ENCODE measurements at regions not wholly inside any gene's neighbourhood (a gene's known extent, or its start where the extent isn't known, plus 50 kb on each side); places are given as distances from the start of the nearest gene placed in this dataset.
"Not testable (repeated sequence)": the region's sequence is repeated elsewhere in the genome, so short reads cannot be mapped to it uniquely, and the experiment has no call there.

GRCh38 chr5:33120671-33121070 lies 320.1 kb upstream of the TARS1 start:
- Histone ChIP-seq H3F3A (ENCODE audit: insufficient read depth, low read length) (no peaks in the 10 kb centered on the region), H3K4me1 (ENCODE audit: low read length) (no peaks in the 10 kb centered on the region), H3K9ac (ENCODE audit: low read length) (no peak overlapping the region), H3K27me3 (replicated peaks; ENCODE audit: insufficient read depth, low read length) (no peaks in the 10 kb centered on the region), H4K20me1 (ENCODE audit: insufficient read depth, low read length) (no peaks in the 10 kb centered on the region), H2AFZ (ENCODE audit: low read length) (no peak overlapping the region), H3K27ac (ENCODE audit: low read length) (no peak overlapping the region), H3K9me3 (replicated peaks; ENCODE audit: insufficient read depth, low read length) (no peaks in the 10 kb centered on the region), H3K79me2 (ENCODE audit: low read length) (no peaks in the 10 kb centered on the region), H3K4me3 (ENCODE audit: low read length) (no peak overlapping the region), H3K36me3 (replicated peaks; ENCODE audit: insufficient read depth, low read length) (no peaks in the 10 kb centered on the region), H3K9me2 (replicated peaks; ENCODE audit: insufficient read depth, low read length) (no peaks in the 10 kb centered on the region), H3K4me2 (ENCODE audit: low read depth, low read length) (no peak overlapping the region)
- DNase-seq: no peak
- TF ChIP-seq CTCF (IDR thresholded peaks at IDR 0.05; ENCODE audit: low read length): no peak
- no peak for TF ChIP-seq EZH2phosphoT487 (IDR thresholded peaks at IDR 0.05; ENCODE audit: low read length)
- no peak for TF ChIP-seq EZH2 (optimal IDR thresholded peaks at IDR 0.05; ENCODE audit: low read depth, low read length)

GRCh38 chr5:33129309-33129708 lies 311.5 kb upstream of the TARS1 start:
- no peak overlapping the region for H3K9ac ChIP-seq (ENCODE audit: low read length)
- H3K27ac ChIP-seq (ENCODE audit: low read length): no peak overlapping the region
- H3K9me3 ChIP-seq (replicated peaks; ENCODE audit: insufficient read depth, low read length): no peaks in the 10 kb centered on the region
- no peaks in the 10 kb centered on the region for H4K20me1 ChIP-seq (ENCODE audit: insufficient read depth, low read length)
- no peaks in the 10 kb centered on the region for H3K9me2 ChIP-seq (replicated peaks; ENCODE audit: insufficient read depth, low read length)
- H3K4me1 ChIP-seq (ENCODE audit: low read length): no peaks in the 10 kb centered on the region
- no peak overlapping the region for H3K4me3 ChIP-seq (ENCODE audit: low read length)
- no peaks in the 10 kb centered on the region for H3K79me2 ChIP-seq (ENCODE audit: low read length)
- DNase-seq: no peak
- TF ChIP-seq EZH2phosphoT487 (IDR thresholded peaks at IDR 0.05; ENCODE audit: low read length) (no peak), EZH2 (optimal IDR thresholded peaks at IDR 0.05; ENCODE audit: low read depth, low read length) (no peak), CTCF (IDR thresholded peaks at IDR 0.05; ENCODE audit: low read length) (no peak)
- no peak overlapping the region for H2AFZ ChIP-seq (ENCODE audit: low read length)
- H3F3A ChIP-seq (ENCODE audit: insufficient read depth, low read length): no peaks in the 10 kb centered on the region
- no peaks in the 10 kb centered on the region for H3K36me3 ChIP-seq (replicated peaks; ENCODE audit: insufficient read depth, low read length)
- H3K4me2 ChIP-seq (ENCODE audit: low read depth, low read length): no peak overlapping the region
- H3K27me3 ChIP-seq (replicated peaks; ENCODE audit: insufficient read depth, low read length): no peaks in the 10 kb centered on the region

- H2AFZ ChIP-seq (ENCODE audit: low read length): no peak overlapping the region
- no peaks in the 10 kb centered on the region for H3K36me3 ChIP-seq (replicated peaks; ENCODE audit: insufficient read depth, low read length)
- H3K9me2 ChIP-seq (replicated peaks; ENCODE audit: insufficient read depth, low read length): no peaks in the 10 kb centered on the region
- no peaks in the 10 kb centered on the region for H4K20me1 ChIP-seq (ENCODE audit: insufficient read depth, low read length)
- H3K79me2 ChIP-seq (ENCODE audit: low read length): no peaks in the 10 kb centered on the region
- no peaks in the 10 kb centered on the region for H3K4me1 ChIP-seq (ENCODE audit: low read length)
- no peaks in the 10 kb centered on the region for H3F3A ChIP-seq (ENCODE audit: insufficient read depth, low read length)
- H3K9me3 ChIP-seq (replicated peaks; ENCODE audit: insufficient read depth, low read length): no peaks in the 10 kb centered on the region
- no peak for DNase-seq
- H3K9ac ChIP-seq (ENCODE audit: low read length): no peak overlapping the region
- no peak overlapping the region for H3K4me2 ChIP-seq (ENCODE audit: low read depth, low read length)
- H3K27ac ChIP-seq (ENCODE audit: low read length): no peak overlapping the region
- H3K27me3 ChIP-seq (replicated peaks; ENCODE audit: insufficient read depth, low read length): no peaks in the 10 kb centered on the region
- no peak overlapping the region for H3K4me3 ChIP-seq (ENCODE audit: low read length)
- TF ChIP-seq CTCF (IDR thresholded peaks at IDR 0.05; ENCODE audit: low read length): no peak
- TF ChIP-seq EZH2 (optimal IDR thresholded peaks at IDR 0.05; ENCODE audit: low read depth, low read length): no peak
- TF ChIP-seq EZH2phosphoT487 (IDR thresholded peaks at IDR 0.05; ENCODE audit: low read length): no peak
Observed at GRCh38 chr5:33136785-33137184, 304.0 kb upstream of the TARS1 start.

- not testable (repeated sequence) for H4K20me1 ChIP-seq (ENCODE audit: insufficient read depth, low read length); DNase-seq
Observed at GRCh38 chr5:33138145-33138544, 302.6 kb upstream of the TARS1 start.

More at GRCh38 chr5:33138145-33138544, 302.6 kb upstream of the TARS1 start:
- not testable (repeated sequence) for H3F3A ChIP-seq (ENCODE audit: insufficient read depth, low read length); H3K9me3 ChIP-seq (replicated peaks; ENCODE audit: insufficient read depth, low read length); H3K4me3 ChIP-seq (ENCODE audit: low read length); H3K9ac ChIP-seq (ENCODE audit: low read length); H3K9me2 ChIP-seq (replicated peaks; ENCODE audit: insufficient read depth, low read length); H2AFZ ChIP-seq (ENCODE audit: low read length); H3K4me1 ChIP-seq (ENCODE audit: low read length); H3K27me3 ChIP-seq (replicated peaks; ENCODE audit: insufficient read depth, low read length); H3K27ac ChIP-seq (ENCODE audit: low read length); H3K79me2 ChIP-seq (ENCODE audit: low read length); H3K36me3 ChIP-seq (replicated peaks; ENCODE audit: insufficient read depth, low read length); H3K4me2 ChIP-seq (ENCODE audit: low read depth, low read length)
